Astrocyte (in vitro differentiated cells and primary cell): ENCODE measurements at regions not wholly inside any gene's neighbourhood (a gene's known extent, or its start where the extent isn't known, plus 50 kb on each side); places are given as distances from the start of the nearest gene placed in this dataset.

ENCODE experiments used
- DNase-seq: peaks from one replicate; pipeline ENCODE4 v3.0.0-alpha.2; 2010; ENCODE audit warnings: low read depth
- FAIRE-seq: peaks from 2 replicates; lab custom pipeline; 2011; peaks lifted over from hg19 to GRCh38; lab: Jason Lieb, UNC
- H2AFZ ChIP-seq: 2 replicates; pipeline ENCODE4 v1.6.0; 2012; ENCODE audit warnings: low read depth, low read length, inconsistent platforms
- H3K27ac ChIP-seq: 2 replicates; pipeline ENCODE4 v1.5.1; 2011; ENCODE audit warnings: low read depth, low read length, inconsistent platforms
- H3K27me3 ChIP-seq: 2 replicates; pipeline ENCODE4 v1.6.0; 2011; ENCODE audit warnings: low read length, inconsistent platforms; ENCODE audit not compliant: insufficient read depth
- H3K36me3 ChIP-seq: 2 replicates; pipeline ENCODE4 v1.5.1; 2011; ENCODE audit warnings: low read length, inconsistent platforms; ENCODE audit not compliant: insufficient read depth
- H3K4me1 ChIP-seq: 2 replicates; pipeline ENCODE4 v1.5.1; 2011; ENCODE audit warnings: low read length, inconsistent platforms; ENCODE audit not compliant: insufficient read depth
- H3K4me2 ChIP-seq: 2 replicates; pipeline ENCODE4 v1.6.0; 2012; ENCODE audit warnings: low read length, inconsistent platforms
- H3K4me3 ChIP-seq: 2 replicates; pipeline ENCODE4 v1.5.1; 2011; ENCODE audit warnings: low read depth, mild to moderate bottlenecking, low read length, inconsistent platforms; ENCODE audit not compliant: insufficient read depth
- H3K79me2 ChIP-seq: 2 replicates; pipeline ENCODE4 v1.6.0; 2012; ENCODE audit warnings: mild to moderate bottlenecking, low read length, inconsistent platforms; ENCODE audit not compliant: insufficient read depth
- H3K9ac ChIP-seq: 2 replicates; pipeline ENCODE4 v1.6.0; 2012; ENCODE audit warnings: mild to moderate bottlenecking, low read length, inconsistent platforms
- H3K9me3 ChIP-seq: 2 replicates; pipeline ENCODE4 v1.5.1; 2012; ENCODE audit warnings: low read depth, mild to moderate bottlenecking, low read length, inconsistent platforms; ENCODE audit not compliant: insufficient read depth
- H4K20me1 ChIP-seq: 2 replicates; pipeline ENCODE4 v1.6.0; 2012; ENCODE audit warnings: low read length, inconsistent platforms; ENCODE audit not compliant: insufficient read depth
- H3K27ac Mint-ChIP-seq: one replicate; pipeline ENCODE4 v1.8.0; 2021; ENCODE audit warnings: mild to moderate bottlenecking, mixed read lengths; ENCODE audit not compliant: unreplicated experiment
- H3K27me3 Mint-ChIP-seq: one replicate; pipeline ENCODE4 v1.8.0; 2021; ENCODE audit warnings: low read depth, mixed read lengths; ENCODE audit not compliant: unreplicated experiment
- H3K36me3 Mint-ChIP-seq: one replicate; pipeline ENCODE4 v1.8.0; 2021; ENCODE audit warnings: low read depth, mixed read lengths; ENCODE audit not compliant: unreplicated experiment
- H3K4me1 Mint-ChIP-seq: one replicate; pipeline ENCODE4 v1.8.0; 2021; ENCODE audit warnings: low read depth, mixed read lengths; ENCODE audit not compliant: unreplicated experiment
- H3K4me3 Mint-ChIP-seq: one replicate; pipeline ENCODE4 v1.8.0; 2021; ENCODE audit warnings: mild to moderate bottlenecking, moderate library complexity, mixed read lengths; ENCODE audit not compliant: unreplicated experiment
- H3K9me3 Mint-ChIP-seq: one replicate; pipeline ENCODE4 v1.8.0; 2021; ENCODE audit warnings: mild to moderate bottlenecking, mixed read lengths; ENCODE audit not compliant: unreplicated experiment
- CTCF ChIP-seq: IDR thresholded peaks from 2 replicates; pipeline ENCODE4 v1.5.1; 2011; ENCODE audit warnings: low read depth, mild to moderate bottlenecking, inconsistent platforms, low read length, moderate library complexity; ENCODE audit not compliant: insufficient read depth
- EZH2 ChIP-seq: IDR thresholded peaks from 2 replicates; pipeline ENCODE4 v1.6.1; 2012; ENCODE audit warnings: mild to moderate bottlenecking, low read length, inconsistent platforms; ENCODE audit not compliant: insufficient read depth

DNA sequence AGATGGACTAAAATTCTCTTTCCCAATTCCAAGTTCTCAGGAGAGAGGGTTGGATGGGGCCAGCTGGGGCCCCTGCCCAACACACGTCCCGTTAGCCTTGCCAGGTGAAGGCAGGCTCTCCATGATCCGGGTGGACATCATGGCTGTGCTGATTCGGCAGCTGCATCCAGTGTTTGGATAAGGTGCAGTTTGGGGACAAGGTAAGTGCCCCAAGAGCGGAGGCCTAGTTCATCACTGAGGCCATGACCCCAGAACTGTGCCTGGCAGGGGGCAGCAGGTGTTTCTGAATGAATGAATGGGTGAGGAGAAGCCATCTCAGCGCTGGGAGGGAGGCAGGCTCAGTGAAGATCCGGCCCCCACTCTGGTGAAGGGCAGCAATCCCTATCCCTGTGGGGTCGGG is 520.4 kb downstream of the TBC1D22A start:
- no peak overlapping the region for H3K4me3 Mint-ChIP-seq
- no peak overlapping the region for H3K27ac Mint-ChIP-seq
- Histone ChIP-seq H3K4me3 (no peak overlapping the region), H3K27ac (no peak overlapping the region), H3K79me2 (no peaks in the 10 kb centered on the region), H3K27me3 (peaks cover 2% of the 10 kb centered on the region), H3K4me1 (peaks cover 2% of the 10 kb centered on the region), H2AFZ (no peak overlapping the region), H3K9me3 (no peaks in the 10 kb centered on the region), H3K9ac (no peak overlapping the region), H4K20me1 (no peaks in the 10 kb centered on the region), H3K4me2 (no peak overlapping the region), H3K36me3 (no peaks in the 10 kb centered on the region)
- TF ChIP-seq CTCF (no peak), EZH2 (no peak)
- H3K36me3 Mint-ChIP-seq = peaks cover 2% of the 10 kb centered on the region
- H3K4me1 Mint-ChIP-seq = no peaks in the 10 kb centered on the region
- peaks cover 1% of the 10 kb centered on the region for H3K27me3 Mint-ChIP-seq
- FAIRE-seq = no peak
- no peak for DNase-seq
- peaks cover 16% of the 10 kb centered on the region for H3K9me3 Mint-ChIP-seq

GRCh38 chr22:47282366-47282765 is 519.9 kb downstream of the TBC1D22A start:
- H3K4me2 ChIP-seq = no peak overlapping the region
- no peaks in the 10 kb centered on the region for H3K9me3 ChIP-seq
- peaks cover 2% of the 10 kb centered on the region for H3K27me3 ChIP-seq
- H3K27me3 Mint-ChIP-seq = peaks cover 1% of the 10 kb centered on the region
- peaks cover 2% of the 10 kb centered on the region for H3K4me1 ChIP-seq
- peaks cover 21% of the 10 kb centered on the region for H3K9me3 Mint-ChIP-seq
- no peaks in the 10 kb centered on the region for H4K20me1 ChIP-seq
- H2AFZ ChIP-seq = no peak overlapping the region
- DNase-seq (no peak), FAIRE-seq (no peak)
- H3K79me2 ChIP-seq = no peaks in the 10 kb centered on the region
- H3K36me3 Mint-ChIP-seq = peaks cover 2% of the 10 kb centered on the region
- no peaks in the 10 kb centered on the region for H3K4me1 Mint-ChIP-seq
- no peak overlapping the region for H3K27ac ChIP-seq
- no peak overlapping the region for H3K9ac ChIP-seq
- no peaks in the 10 kb centered on the region for H3K36me3 ChIP-seq
- TF ChIP-seq CTCF (no peak), EZH2 (no peak)
- no peak overlapping the region for H3K4me3 Mint-ChIP-seq
- H3K27ac Mint-ChIP-seq = no peak overlapping the region
- H3K4me3 ChIP-seq = no peak overlapping the region

DNA sequence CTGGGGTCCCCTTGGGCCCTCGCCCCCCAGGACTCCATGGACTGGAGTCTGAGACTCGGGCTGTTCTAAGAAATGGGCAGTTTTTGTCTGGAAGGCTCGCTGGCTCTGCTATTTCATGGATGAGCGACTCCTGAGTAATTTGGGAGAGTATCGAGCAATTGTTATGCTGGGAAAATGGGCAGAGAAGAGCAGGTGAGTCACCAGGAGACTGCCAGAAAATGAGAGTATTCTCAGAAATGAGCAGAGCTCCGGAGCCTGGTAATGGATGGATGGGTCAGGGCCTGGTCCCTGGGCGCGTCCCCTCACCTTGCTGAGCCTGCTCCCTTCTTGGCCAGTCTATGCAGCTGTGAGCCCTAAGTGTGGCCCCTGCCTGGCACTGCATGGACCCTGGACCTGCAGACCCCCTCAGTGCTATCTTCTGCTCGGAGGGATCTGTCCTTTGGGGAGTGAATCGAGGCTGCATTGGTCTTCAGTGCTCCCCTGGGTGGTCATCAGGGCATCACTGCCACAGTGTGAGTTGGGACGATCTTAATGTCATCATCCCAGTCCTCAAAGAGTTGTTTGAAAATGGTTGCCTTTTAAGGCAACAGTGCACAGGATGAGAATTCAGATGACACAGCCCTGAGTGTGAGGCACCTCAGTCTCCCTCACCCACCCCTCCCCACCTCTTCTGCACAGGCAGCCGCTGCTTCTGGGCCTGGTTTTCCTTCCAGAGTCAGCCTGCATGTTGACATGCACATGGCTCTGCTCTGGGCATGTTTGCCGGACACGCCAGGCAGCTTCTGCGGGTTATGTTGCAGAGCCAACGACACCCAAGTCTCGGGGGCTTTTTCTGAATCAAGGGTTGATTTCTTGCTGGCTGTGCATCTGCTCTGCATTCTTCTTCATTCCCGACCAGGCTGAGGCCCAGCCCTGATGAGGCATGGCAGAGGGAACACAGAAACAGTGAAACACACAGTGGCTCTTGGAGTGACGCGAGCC is 519.0 kb downstream of the TBC1D22A start:
- Histone ChIP-seq H2AFZ (no peak overlapping the region), H3K79me2 (no peaks in the 10 kb centered on the region), H3K9me3 (no peaks in the 10 kb centered on the region), H3K36me3 (no peaks in the 10 kb centered on the region), H4K20me1 (no peaks in the 10 kb centered on the region), H3K4me2 (peak overlapping the region; percentile 17), H3K9ac (no peak overlapping the region), H3K4me3 (no peak overlapping the region), H3K4me1 (peaks cover 2% of the 10 kb centered on the region), H3K27me3 (peaks cover 2% of the 10 kb centered on the region), H3K27ac (no peak overlapping the region)
- Mint-ChIP-seq H3K9me3 (peaks cover 24% of the 10 kb centered on the region), H3K27ac (no peak overlapping the region), H3K36me3 (peaks cover 2% of the 10 kb centered on the region), H3K27me3 (peaks cover 1% of the 10 kb centered on the region), H3K4me1 (no peaks in the 10 kb centered on the region), H3K4me3 (no peak overlapping the region)
- peak; percentile 59 for DNase-seq
- no peak for TF ChIP-seq CTCF
- no peak for TF ChIP-seq EZH2
- FAIRE-seq = no peak
